GM19452 (cell line): ENCODE measurements at regions not wholly inside any gene's neighbourhood (a gene's known extent, or its start where the extent isn't known, plus 50 kb on each side); places are given as distances from the start of the nearest gene placed in this dataset.
A peak's percentile ranks its signal among the peaks of the same experiment; 100 is the strongest.
"Not testable (repeated sequence)": the region's sequence is repeated elsewhere in the genome, so short reads cannot be mapped to it uniquely, and the experiment has no call there.

Experiments
- ATAC-seq: cut with Tn5 transposase; IDR thresholded peaks from one replicate; pipeline ENCODE4 v1.9.1; 2021; ENCODE audit not compliant: unreplicated experiment

GRCh38 chr1:199197695-199198094 lies 558.9 kb downstream of the PTPRC start:
- no peak for ATAC-seq

GRCh38 chr1:199202331-199202730 lies 563.5 kb downstream of the PTPRC start:
- no peak for ATAC-seq

GRCh38 chr1:199204231-199204630 lies 565.4 kb downstream of the PTPRC start:
- no peak for ATAC-seq

- ATAC-seq, result no peak
These were observed 567.1 kb downstream of the PTPRC start for GRCh38 chr1:199205740-199206441.

GRCh38 chr1:199208847-199209246 lies 570.0 kb downstream of the PTPRC start:
- no peak for ATAC-seq

GRCh38 chr1:199218065-199218464 lies 579.2 kb downstream of the PTPRC start:
- no peak for ATAC-seq

GRCh38 chr1:199218533-199218932 lies 579.7 kb downstream of the PTPRC start:
- no peak for ATAC-seq

GRCh38 chr1:199220031-199220430 lies 581.2 kb downstream of the PTPRC start:
- no peak for ATAC-seq

GRCh38 chr1:199221371-199222150 lies 582.7 kb downstream of the PTPRC start:
- no peak for ATAC-seq

- no peak for ATAC-seq
These were observed 585.1 kb downstream of the PTPRC start for GRCh38 chr1:199223936-199224335.

- ATAC-seq, result peak; percentile 66
These were observed 587.3 kb downstream of the PTPRC start for GRCh38 chr1:199226163-199226562.

GRCh38 chr1:199242147-199242546 lies 603.3 kb downstream of the PTPRC start:
- no peak for ATAC-seq

- no peak for ATAC-seq
These were observed 603.8 kb downstream of the PTPRC start for GRCh38 chr1:199242601-199243000.

- peak; percentile 99 for ATAC-seq
These were observed 604.7 kb downstream of the PTPRC start for GRCh38 chr1:199243423-199244061.

- ATAC-seq, result no peak
These were observed 607.1 kb downstream of the PTPRC start for GRCh38 chr1:199245946-199246345.

GRCh38 chr1:199246716-199247115 lies 607.9 kb downstream of the PTPRC start:
- ATAC-seq, result no peak

GRCh38 chr1:199247891-199248290 lies 609.1 kb downstream of the PTPRC start:
- ATAC-seq, result no peak

- not testable (repeated sequence) for ATAC-seq
These were observed 615.2 kb downstream of the PTPRC start for GRCh38 chr1:199254040-199254439.

- ATAC-seq, result no peak
These were observed 622.5 kb downstream of the PTPRC start for GRCh38 chr1:199261328-199261727.

- no peak for ATAC-seq
These were observed 625.4 kb downstream of the PTPRC start for GRCh38 chr1:199264283-199264682.

- no peak for ATAC-seq
These were observed 626.1 kb downstream of the PTPRC start for GRCh38 chr1:199264911-199265310.

GRCh38 chr1:199265319-199265718 lies 626.5 kb downstream of the PTPRC start:
- ATAC-seq, result no peak
